ENCODE measurements at regions not wholly inside any gene's neighbourhood (a gene's known extent, or its start where the extent isn't known, plus 50 kb on each side); places are given as distances from the start of the nearest gene placed in this dataset.
A peak's percentile ranks its signal among the peaks of the same experiment; 100 is the strongest.

GRCh38 chr1:182146286-182146685, 84.8 kb upstream of the ZNF648 start:
- no peak for TF ChIP-seq CTCF (IDR thresholded peaks at IDR 0.05; ENCODE audit: borderline replicate concordance, insufficient read depth, low read depth, low read length)
- no peak overlapping the region for H3K4me3 ChIP-seq (ENCODE audit: low read depth, low read length)

- no peak for TF ChIP-seq CTCF (IDR thresholded peaks at IDR 0.05; ENCODE audit: borderline replicate concordance, insufficient read depth, low read depth, low read length)
- H3K4me3 ChIP-seq (ENCODE audit: low read depth, low read length), result no peak overlapping the region
These were observed 83.9 kb upstream of the ZNF648 start for GRCh38 chr1:182145441-182145840.

- no peak overlapping the region for H3K4me3 ChIP-seq (ENCODE audit: low read depth, low read length)
- no peak for TF ChIP-seq CTCF (IDR thresholded peaks at IDR 0.05; ENCODE audit: borderline replicate concordance, insufficient read depth, low read depth, low read length)
These were observed 83.1 kb upstream of the ZNF648 start for GRCh38 chr1:182144646-182145030.

- no peak for TF ChIP-seq CTCF (IDR thresholded peaks at IDR 0.05; ENCODE audit: borderline replicate concordance, insufficient read depth, low read depth, low read length)
- H3K4me3 ChIP-seq (ENCODE audit: low read depth, low read length), result no peak overlapping the region
These were observed 82.5 kb upstream of the ZNF648 start for GRCh38 chr1:182143825-182144645.

- H3K4me3 ChIP-seq (ENCODE audit: low read depth, low read length), result no peak overlapping the region
- peak; percentile 86 for TF ChIP-seq CTCF (IDR thresholded peaks at IDR 0.05; ENCODE audit: borderline replicate concordance, insufficient read depth, low read depth, low read length)
These were observed 81.7 kb upstream of the ZNF648 start for GRCh38 chr1:182143154-182143657.

GRCh38 chr1:182142621-182143020, 81.1 kb upstream of the ZNF648 start:
- H3K4me3 ChIP-seq (ENCODE audit: low read depth, low read length), result no peak overlapping the region
- TF ChIP-seq CTCF (IDR thresholded peaks at IDR 0.05; ENCODE audit: borderline replicate concordance, insufficient read depth, low read depth, low read length), result no peak

- TF ChIP-seq CTCF (IDR thresholded peaks at IDR 0.05; ENCODE audit: borderline replicate concordance, insufficient read depth, low read depth, low read length), result no peak
- no peak overlapping the region for H3K4me3 ChIP-seq (ENCODE audit: low read depth, low read length)
These were observed 79.5 kb upstream of the ZNF648 start for GRCh38 chr1:182141040-182141439.

Data from GM12875 (cell line).